Muscle of leg (tissue), 3 donors: ENCODE measurements at regions not wholly inside any gene's neighbourhood (a gene's known extent, or its start where the extent isn't known, plus 50 kb on each side); places are given as distances from the start of the nearest gene placed in this dataset.

ENCODE experiments used
- DNase-seq: peaks from one replicate; pipeline ENCODE4 v3.0.0; 2013
- H3K27ac ChIP-seq: one replicate; pipeline ENCODE4 v1.5.1; 2013; ENCODE audit warnings: mild to moderate bottlenecking, low read length, control low read depth
- H3K27me3 ChIP-seq: one replicate; pipeline ENCODE4 v1.6.1; 2013; ENCODE audit warnings: low read length; ENCODE audit not compliant: control insufficient read depth, insufficient read depth
- H3K36me3 ChIP-seq: one replicate; pipeline ENCODE4 v1.6.1; 2013; ENCODE audit warnings: low read length; ENCODE audit not compliant: control insufficient read depth, insufficient read depth
- H3K4me1 ChIP-seq: one replicate; pipeline ENCODE4 v1.6.1; 2013; ENCODE audit warnings: low read length; ENCODE audit not compliant: control insufficient read depth, insufficient read depth
- H3K4me3 ChIP-seq: one replicate; pipeline ENCODE4 v1.5.1; 2013; ENCODE audit warnings: low read length, control low read depth
- H3K9me3 ChIP-seq: replicated peaks from 2 replicates; pipeline ENCODE4 v1.6.1; 2013; ENCODE audit warnings: low read depth, low read length; ENCODE audit not compliant: control insufficient read depth
- WGBS: methylation state at CpG from one replicate; pipeline ENCODE4 v1.1.5; 2013; ENCODE audit warnings: missing lambda C conversion rate; ENCODE audit not compliant: insufficient coverage; 5-methylcytosine and 5-hydroxymethylcytosine counted together

DNA sequence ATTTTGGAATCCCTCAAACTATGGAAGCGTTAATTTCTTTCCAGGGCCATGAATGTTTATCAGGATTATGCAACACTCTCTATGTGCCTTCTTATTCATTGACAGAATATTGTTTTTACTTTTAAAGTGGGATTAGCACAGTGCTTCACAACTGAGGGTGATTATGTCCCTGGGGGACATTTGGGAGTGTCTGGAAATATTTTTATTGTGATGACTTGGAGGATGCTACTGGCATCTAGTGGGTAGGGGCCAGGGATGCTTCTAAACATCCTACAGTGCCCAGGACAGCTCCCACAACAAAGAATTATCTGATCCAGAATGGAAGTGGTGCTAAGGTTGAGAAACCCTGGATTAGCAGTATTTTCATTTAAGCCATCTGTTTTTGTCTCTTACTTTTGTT, 338.5 kb upstream of the SOX5 start:
- Histone ChIP-seq H3K9me3 (no peaks in the 10 kb centered on the region), H3K4me1 (no peaks in the 10 kb centered on the region), H3K4me3 (no peak overlapping the region), H3K27me3 (no peaks in the 10 kb centered on the region), H3K27ac (no peak overlapping the region), H3K36me3 (no peaks in the 10 kb centered on the region)
- no CpG with 5 or more reads among the region's 1 CpG for WGBS
- DNase-seq = no peak

DNA sequence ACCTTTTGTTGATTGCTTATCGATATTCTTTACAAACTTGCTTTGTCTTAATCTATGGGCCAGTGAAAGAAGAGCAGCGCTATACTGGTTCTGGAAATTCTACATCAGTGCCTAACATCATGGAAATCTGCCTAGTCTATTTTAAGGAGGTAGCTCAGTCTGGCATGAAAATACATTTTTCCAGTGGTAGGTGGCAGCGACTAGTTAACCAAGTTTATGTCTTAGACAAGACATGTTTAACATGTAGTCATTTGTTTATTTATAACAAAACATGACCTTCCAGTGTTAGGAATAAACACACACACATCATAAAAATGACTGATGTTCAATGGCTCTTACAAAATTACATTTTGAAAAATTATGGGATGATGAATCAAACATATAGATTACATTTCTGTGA, 336.0 kb upstream of the SOX5 start:
- H3K27me3 ChIP-seq = no peaks in the 10 kb centered on the region
- WGBS = no CpG with 5 or more reads among the region's 3 CpGs
- H3K27ac ChIP-seq = no peak overlapping the region
- H3K4me1 ChIP-seq = no peaks in the 10 kb centered on the region
- no peaks in the 10 kb centered on the region for H3K36me3 ChIP-seq
- H3K9me3 ChIP-seq = no peaks in the 10 kb centered on the region
- H3K4me3 ChIP-seq = no peak overlapping the region
- DNase-seq = no peak

DNA sequence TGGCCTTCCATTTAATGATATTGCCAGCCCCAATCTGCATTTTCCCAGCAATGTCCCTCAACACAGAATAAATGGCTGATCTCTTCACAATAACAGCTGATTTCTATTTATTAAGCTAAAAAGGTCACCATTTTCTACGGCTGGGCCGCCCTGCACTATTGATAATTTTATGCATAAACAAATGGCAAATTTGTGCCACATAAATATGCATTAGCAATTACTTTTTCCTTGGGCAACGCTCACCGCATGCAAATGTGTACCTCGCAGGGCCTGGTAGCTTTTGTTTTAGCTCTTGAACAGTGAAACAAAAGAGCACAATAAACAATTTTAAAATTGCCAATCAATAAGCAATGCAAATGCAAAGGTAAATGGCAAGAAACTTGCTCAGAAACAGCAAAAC, 331.9 kb upstream of the SOX5 start:
- H3K27ac ChIP-seq = no peak overlapping the region
- H3K4me3 ChIP-seq = no peak overlapping the region
- no CpG with 5 or more reads among the region's 5 CpGs for WGBS
- H3K9me3 ChIP-seq = no peaks in the 10 kb centered on the region
- H3K4me1 ChIP-seq = no peaks in the 10 kb centered on the region
- no peaks in the 10 kb centered on the region for H3K36me3 ChIP-seq
- H3K27me3 ChIP-seq = no peaks in the 10 kb centered on the region
- no peak for DNase-seq

DNA sequence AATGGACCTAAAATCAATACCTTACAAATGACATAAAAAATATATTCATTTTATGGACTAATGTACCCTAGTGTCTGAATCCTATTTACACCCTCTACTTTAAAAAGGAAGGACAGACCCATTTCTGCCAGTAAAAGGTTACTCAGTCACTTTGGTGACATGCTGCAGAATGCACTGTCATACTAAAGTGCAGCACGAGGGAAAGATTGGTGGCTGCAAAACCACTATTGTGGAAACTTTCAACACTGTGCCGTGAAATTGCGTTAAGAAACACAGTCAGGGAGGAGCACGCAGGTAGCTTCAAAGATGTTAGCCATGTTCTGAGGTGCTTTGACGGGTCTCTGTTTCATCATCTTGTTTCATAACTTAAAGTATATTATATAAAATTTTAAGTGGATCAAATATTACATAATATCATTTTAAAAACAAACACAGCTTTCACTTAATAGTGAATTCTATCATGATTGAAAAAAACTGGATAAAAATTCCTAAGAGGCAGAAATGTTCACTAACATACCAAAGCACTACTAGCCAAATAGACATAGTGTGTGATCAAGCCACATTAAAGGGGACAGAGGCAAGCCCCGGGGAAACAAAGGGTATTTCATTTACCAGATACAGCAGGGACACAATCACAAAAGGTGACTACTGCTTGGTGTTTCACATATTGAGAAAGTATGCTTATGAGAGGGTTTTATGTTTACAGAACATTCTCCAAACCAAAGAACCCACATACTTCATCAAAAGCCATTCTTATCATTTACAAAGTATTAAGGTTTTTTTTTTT, 330.8 kb upstream of the SOX5 start:
- no peak overlapping the region for H3K4me3 ChIP-seq
- no peaks in the 10 kb centered on the region for H3K36me3 ChIP-seq
- DNase-seq = no peak
- no peaks in the 10 kb centered on the region for H3K27me3 ChIP-seq
- no peaks in the 10 kb centered on the region for H3K4me1 ChIP-seq
- H3K27ac ChIP-seq = no peak overlapping the region
- no peaks in the 10 kb centered on the region for H3K9me3 ChIP-seq
- WGBS = 17% methylated on average over 1 of the region's 6 CpGs

DNA sequence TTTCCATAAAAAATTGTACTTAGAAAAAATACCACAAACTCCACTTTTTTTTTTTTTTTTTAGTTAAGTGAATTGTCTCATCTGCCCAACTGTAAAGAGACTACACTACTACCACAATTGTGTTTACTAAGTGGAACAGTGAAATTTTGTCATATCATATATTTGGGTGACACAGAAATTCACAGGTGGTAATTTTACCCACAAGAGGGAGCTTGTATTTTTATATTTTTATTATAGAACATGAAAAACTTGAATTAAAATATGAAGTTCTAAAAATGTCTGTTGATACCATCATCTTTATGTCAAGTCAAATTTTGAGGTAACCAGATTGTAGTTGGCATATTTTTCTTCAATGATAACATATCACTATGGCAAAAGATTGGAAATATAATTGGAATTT, 329.4 kb upstream of the SOX5 start:
- Histone ChIP-seq H3K4me1 (no peaks in the 10 kb centered on the region), H3K4me3 (no peak overlapping the region), H3K27ac (no peak overlapping the region), H3K36me3 (no peaks in the 10 kb centered on the region), H3K9me3 (no peaks in the 10 kb centered on the region), H3K27me3 (no peaks in the 10 kb centered on the region)
- DNase-seq = no peak

DNA sequence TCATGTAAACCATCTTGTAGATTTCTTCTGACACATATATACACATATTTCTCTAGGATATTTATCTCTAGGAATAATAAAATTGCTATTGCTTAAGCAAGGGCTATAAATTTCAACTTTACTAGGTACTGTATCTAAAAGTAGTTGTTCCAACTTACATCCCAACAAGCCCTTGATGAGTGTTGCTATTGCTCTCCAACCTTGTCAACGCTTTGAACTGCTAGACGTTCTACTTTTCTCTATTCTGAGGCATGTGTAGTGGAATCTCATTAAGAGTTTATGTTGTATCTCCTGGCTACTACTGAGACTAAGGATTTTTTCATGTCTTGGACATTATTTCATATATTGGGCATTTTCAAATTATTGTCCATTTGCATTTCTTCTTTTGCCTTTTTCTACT, 321.5 kb upstream of the SOX5 start:
- DNase-seq = no peak
- WGBS = no CpG with 5 or more reads among the region's 2 CpGs
- Histone ChIP-seq H3K27me3 (no peaks in the 10 kb centered on the region), H3K27ac (no peak overlapping the region), H3K4me1 (no peaks in the 10 kb centered on the region), H3K36me3 (no peaks in the 10 kb centered on the region), H3K9me3 (no peaks in the 10 kb centered on the region), H3K4me3 (no peak overlapping the region)

DNA sequence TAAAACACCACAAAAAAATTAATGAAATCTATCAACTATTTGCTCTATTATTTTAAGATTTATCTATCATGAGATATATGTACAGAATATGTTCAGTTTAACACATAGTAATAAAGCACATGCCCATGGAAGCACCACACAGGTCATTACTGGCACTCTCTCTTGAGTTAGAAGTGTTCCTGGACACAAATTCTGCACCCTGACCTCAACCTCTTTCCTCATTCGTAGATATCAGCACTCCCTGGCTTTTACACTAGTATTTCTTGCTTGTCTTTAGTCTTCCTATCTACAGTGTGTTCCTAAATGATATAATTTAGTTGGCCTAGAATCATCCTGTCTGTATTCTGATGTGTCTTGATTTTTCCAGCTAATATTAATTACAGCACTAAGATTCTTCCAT, 321.0 kb upstream of the SOX5 start:
- no peak for DNase-seq
- no CpG with 5 or more reads among the region's 1 CpG for WGBS
- no peaks in the 10 kb centered on the region for H3K27me3 ChIP-seq

DNA sequence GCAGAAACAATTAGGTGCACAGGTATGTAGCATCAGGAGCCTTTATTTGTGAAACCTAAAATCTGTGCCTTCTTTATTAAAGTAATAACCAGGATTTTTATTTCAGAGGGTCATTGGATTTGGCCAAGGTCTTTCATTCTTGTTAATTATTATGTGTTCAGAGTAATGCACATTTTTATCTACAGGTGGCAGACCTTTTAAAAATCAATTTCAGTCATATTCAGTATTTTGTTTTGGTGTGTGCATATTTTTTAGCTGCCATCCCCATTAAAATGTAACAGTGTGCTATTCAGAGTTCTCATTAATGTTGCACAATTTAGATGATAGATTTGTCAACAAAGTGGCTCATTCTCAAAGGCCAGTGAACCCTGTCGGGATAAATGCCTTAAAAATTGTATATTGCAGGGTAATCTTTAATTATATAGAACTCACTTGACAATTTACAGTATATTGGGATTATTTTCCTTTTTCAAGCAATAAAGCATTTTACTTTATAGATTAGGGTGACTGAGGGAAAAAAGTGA, 319.3 kb upstream of the SOX5 start:
- no peak overlapping the region for H3K4me3 ChIP-seq
- no peaks in the 10 kb centered on the region for H3K36me3 ChIP-seq
- DNase-seq = no peak
- no peak overlapping the region for H3K27ac ChIP-seq
- H3K27me3 ChIP-seq = no peaks in the 10 kb centered on the region
- H3K9me3 ChIP-seq = no peaks in the 10 kb centered on the region
- no peaks in the 10 kb centered on the region for H3K4me1 ChIP-seq
- no CpG with 5 or more reads among the region's 1 CpG for WGBS

More for the DNA sequence above, 321.0 kb upstream of the SOX5 start:
- H3K9me3 ChIP-seq = no peaks in the 10 kb centered on the region
- H3K4me1 ChIP-seq = no peaks in the 10 kb centered on the region
- H3K36me3 ChIP-seq = no peaks in the 10 kb centered on the region
- H3K4me3 ChIP-seq = no peak overlapping the region
- no peak overlapping the region for H3K27ac ChIP-seq

DNA sequence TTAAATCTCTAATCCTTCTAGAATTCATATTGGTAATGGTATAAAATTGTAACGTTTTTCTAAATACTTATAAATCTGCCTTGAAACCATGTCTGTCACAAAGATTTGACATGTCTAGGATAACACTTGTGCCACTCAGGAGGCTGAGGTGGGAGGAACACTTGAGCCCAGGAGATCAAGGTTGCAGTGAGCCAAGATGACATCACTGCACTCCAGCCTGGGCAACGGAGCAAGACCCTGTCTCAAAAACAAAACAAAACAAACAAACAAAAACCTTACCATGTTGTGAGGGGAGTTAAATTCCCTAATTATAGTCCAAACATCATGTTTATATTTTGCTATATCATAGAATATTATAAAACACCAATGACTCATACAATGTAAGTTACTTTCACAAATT, 317.5 kb upstream of the SOX5 start:
- Histone ChIP-seq H3K9me3 (no peaks in the 10 kb centered on the region), H3K36me3 (no peaks in the 10 kb centered on the region), H3K4me3 (no peak overlapping the region), H3K27me3 (no peaks in the 10 kb centered on the region), H3K27ac (no peak overlapping the region), H3K4me1 (no peaks in the 10 kb centered on the region)
- DNase-seq = no peak
- WGBS = no CpG with 5 or more reads among the region's 2 CpGs

DNA sequence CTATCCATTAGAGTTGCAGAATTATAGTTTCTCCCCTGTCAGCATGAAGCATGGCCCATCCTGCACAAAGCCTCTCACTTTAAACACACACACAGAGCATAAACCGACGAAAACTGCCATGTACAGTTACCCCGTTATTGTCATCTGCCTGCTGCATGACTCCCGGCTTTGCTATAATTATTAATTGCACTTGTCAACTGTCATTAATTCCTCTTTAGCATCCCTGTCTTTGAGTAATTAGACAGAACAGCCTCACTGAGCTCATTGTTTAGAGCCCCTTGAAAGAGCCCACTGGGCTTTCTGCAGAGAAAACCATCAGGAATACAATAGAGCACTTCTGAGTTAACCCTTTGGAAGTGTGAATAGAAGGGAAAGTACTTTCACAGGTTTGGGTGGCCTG, 307.2 kb upstream of the SOX5 start:
- no peak overlapping the region for H3K27ac ChIP-seq
- no peaks in the 10 kb centered on the region for H3K36me3 ChIP-seq
- DNase-seq = no peak
- no peaks in the 10 kb centered on the region for H3K9me3 ChIP-seq
- WGBS = 56% methylated on average over 4 of the region's 4 CpGs
- H3K4me1 ChIP-seq = no peaks in the 10 kb centered on the region
- no peaks in the 10 kb centered on the region for H3K27me3 ChIP-seq
- H3K4me3 ChIP-seq = no peak overlapping the region
